Ishikawa (cell line): ENCODE measurements at regions not wholly inside any gene's neighbourhood (a gene's known extent, or its start where the extent isn't known, plus 50 kb on each side); places are given as distances from the start of the nearest gene placed in this dataset.

Experiments
- CEBPB ChIP-seq: IDR thresholded peaks from 2 replicates; pipeline ENCODE4 v1.6.1; 2012
- EP300 ChIP-seq: IDR thresholded peaks from 2 replicates; pipeline ENCODE4 v1.6.1; 2012; ENCODE audit warnings: borderline replicate concordance
- FOXM1 ChIP-seq: IDR thresholded peaks from 2 replicates; pipeline ENCODE4 v1.6.1; 2012; ENCODE audit warnings: low read depth, borderline replicate concordance
- NFIC ChIP-seq: IDR thresholded peaks from 2 replicates; pipeline ENCODE4 v1.6.1; 2012
- RAD21 ChIP-seq: IDR thresholded peaks from 2 replicates; pipeline ENCODE4 v1.6.1; 2012; ENCODE audit warnings: low read depth
- REST ChIP-seq: IDR thresholded peaks from 2 replicates; pipeline ENCODE4 v1.6.1; 2012; ENCODE audit warnings: low read depth, mild to moderate bottlenecking
- TCF12 ChIP-seq: IDR thresholded peaks from 2 replicates; pipeline ENCODE4 v1.6.1; 2012; ENCODE audit warnings: low read depth
- USF1 ChIP-seq: IDR thresholded peaks from 2 replicates; pipeline ENCODE4 v1.6.1; 2012
- YY1 ChIP-seq: IDR thresholded peaks from 2 replicates; pipeline ENCODE4 v1.6.1; 2012; ENCODE audit warnings: low read depth

GRCh38 chr5:61942462-61943049, 363.4 kb upstream of the KIF2A start:
- TF ChIP-seq TCF12 (no peak), RAD21 (no peak), CEBPB (no peak), USF1 (no peak), YY1 (no peak), REST (no peak), EP300 (no peak), FOXM1 (no peak), NFIC (no peak)
